T-cell (primary cell): ENCODE measurements at regions not wholly inside any gene's neighbourhood (a gene's known extent, or its start where the extent isn't known, plus 50 kb on each side); places are given as distances from the start of the nearest gene placed in this dataset.

Experiments
- ATAC-seq, 4 experiments: fragments of 200-7000 bp in 3 of 4; fragments of 150-1000 bp in 1 of 4; cut with Tn5 transposase; replicated peaks in 1 of 4; 1 replicate in 3 of 4; 2 replicates in 1 of 4; pipeline ENCODE4 v1.10.0; 2021; ENCODE audit warnings: moderate library complexity in 3 of 4, mild to moderate bottlenecking in 2 of 4, moderate number of reproducible peaks in 1 of 4
- CTCF ChIA-PET, 2 donors: fragments of 300-600 bp; sonication (Branson Sonifier 250); formaldehyde crosslinking; loops; one replicate each; lab custom pipeline; 2022; ENCODE audit warnings: antibody characterized with exemption in 2 of 2; lab: Charles Lee
- POLR2A ChIA-PET, 2 donors: fragments of 300-600 bp; sonication (Branson Sonifier 250); formaldehyde crosslinking; loops; one replicate each; lab custom pipeline; 2022; ENCODE audit warnings: antibody characterized with exemption in 2 of 2; lab: Charles Lee
- DNase-seq, 35 experiments: peaks; one replicate each; pipeline versions ENCODE4 v3.0.0 to v3.0.0-alpha.2; 2013 to 2023
- H3K27ac ChIP-seq: one replicate; pipeline ENCODE4 v1.5.1; 2013; ENCODE audit warnings: low read length
- H3K27me3 ChIP-seq, 2 experiments: replicated peaks in 1 of 2; 1 replicate in 1 of 2; 2 replicates in 1 of 2; pipeline versions ENCODE4 v1.6.1 to v1.7.0; 2013; ENCODE audit warnings: low read length in 1 of 2, mixed read lengths in 1 of 2; ENCODE audit not compliant: control insufficient read depth in 2 of 2, insufficient read depth in 2 of 2; ENCODE audit errors: extremely low read depth in 1 of 2
- H3K36me3 ChIP-seq, 2 donors: 1 replicate in 1 of 2; 2 replicates in 1 of 2; pipeline versions ENCODE4 v1.6.1 to v1.7.0; 2013; ENCODE audit warnings: low read length in 1 of 2; ENCODE audit not compliant: control insufficient read depth in 2 of 2, insufficient read depth in 1 of 2; ENCODE audit errors: extremely low read depth in 1 of 2
- H3K4me1 ChIP-seq, 2 experiments: 1 replicate in 1 of 2; 2 replicates in 1 of 2; pipeline versions ENCODE4 v1.6.1 to v1.7.0; 2013; ENCODE audit warnings: low read length in 2 of 2, mixed read lengths in 1 of 2; ENCODE audit not compliant: insufficient read depth in 2 of 2, control insufficient read depth in 1 of 2; ENCODE audit errors: extremely low read depth in 1 of 2
- H3K4me3 ChIP-seq, 2 donors: 1 replicate in 1 of 2; 2 replicates in 1 of 2; pipeline versions ENCODE4 v1.5.1 to v1.7.0; 2013; ENCODE audit warnings: mild to moderate bottlenecking in 2 of 2, low read length in 1 of 2, moderate library complexity in 1 of 2; ENCODE audit not compliant: control insufficient read depth in 1 of 2; ENCODE audit errors: extremely low read depth in 1 of 2
- H3K9me3 ChIP-seq: 2 replicates; pipeline ENCODE4 v1.7.0; 2013
- H3K27ac Mint-ChIP-seq, 2 donors: one replicate each; pipeline ENCODE4 v1.8.0; 2020 to 2021; ENCODE audit warnings: mild to moderate bottlenecking in 2 of 2, mixed read lengths in 2 of 2
- H3K27me3 Mint-ChIP-seq, 2 donors: one replicate each; pipeline ENCODE4 v1.8.0; 2021 to 2022; ENCODE audit warnings: mixed read lengths in 2 of 2
- H3K36me3 Mint-ChIP-seq: one replicate; pipeline ENCODE4 v1.8.0; 2021; ENCODE audit warnings: mixed read lengths
- H3K4me1 Mint-ChIP-seq, 3 donors: one replicate each; pipeline ENCODE4 v1.8.0; 2020 to 2022; ENCODE audit warnings: mixed read lengths in 3 of 3, mild to moderate bottlenecking in 1 of 3
- H3K4me3 Mint-ChIP-seq, 3 donors: one replicate each; pipeline ENCODE4 v1.8.0; 2020 to 2022; ENCODE audit warnings: mild to moderate bottlenecking in 3 of 3, mixed read lengths in 3 of 3, moderate library complexity in 3 of 3
- H3K9me3 Mint-ChIP-seq, 3 donors: one replicate each; pipeline ENCODE4 v1.8.0; 2020 to 2022; ENCODE audit warnings: mixed read lengths in 3 of 3
- WGBS: methylation state at CpG from one replicate; pipeline ENCODE4 v1.1.5; 2013; ENCODE audit warnings: missing lambda C conversion rate; ENCODE audit not compliant: insufficient coverage; 5-methylcytosine and 5-hydroxymethylcytosine counted together

- ChIA-PET POLR2A (no interaction called here), CTCF (interaction anchor here in 1 of 2 donors (0.6 kb wide), 1 partner anchor 613 kb away, joined by 4 read pairs; no protein-coding TSS in a partner anchor)
- no CpG with 5 or more reads among the region's 3 CpGs for WGBS
- no peak for ATAC-seq
- no peaks in the 10 kb centered on the region for H3K4me1 ChIP-seq
- no peak overlapping the region for H3K4me3 ChIP-seq
- no peaks in the 10 kb centered on the region for H3K27me3 ChIP-seq
- no peak overlapping the region for H3K27ac ChIP-seq
- H3K27ac Mint-ChIP-seq: no peak overlapping the region
- peaks cover 2% of the 10 kb centered on the region for H3K9me3 ChIP-seq
- no peaks in the 10 kb centered on the region for H3K36me3 Mint-ChIP-seq
- no peak overlapping the region for H3K4me3 Mint-ChIP-seq
- H3K4me1 Mint-ChIP-seq: no peaks in the 10 kb centered on the region
- no peaks in the 10 kb centered on the region for H3K27me3 Mint-ChIP-seq
- H3K36me3 ChIP-seq: no peaks in the 10 kb centered on the region
- DNase-seq: no peak
- peaks cover 12 to 32% (median 22%) of the 10 kb centered on the region in 3 donors for H3K9me3 Mint-ChIP-seq
These were observed 86.0 kb downstream of the DTWD1 start for GRCh38 chr15:49706805-49707204.

GRCh38 chr15:49707598-49707997, 86.8 kb downstream of the DTWD1 start:
- H3K27me3 Mint-ChIP-seq: no peaks in the 10 kb centered on the region
- H3K9me3 ChIP-seq: peaks cover 2% of the 10 kb centered on the region
- H3K27ac Mint-ChIP-seq: no peak overlapping the region
- no CpG with 5 or more reads among the region's 1 CpG for WGBS
- H3K4me3 Mint-ChIP-seq: no peak overlapping the region
- H3K4me3 ChIP-seq: no peak overlapping the region
- no peaks in the 10 kb centered on the region for H3K4me1 ChIP-seq
- peaks cover 12 to 32% (median 22%) of the 10 kb centered on the region in 3 donors for H3K9me3 Mint-ChIP-seq
- H3K27me3 ChIP-seq: no peaks in the 10 kb centered on the region
- POLR2A ChIA-PET: no interaction called here
- H3K36me3 ChIP-seq: no peaks in the 10 kb centered on the region
- DNase-seq (no peak), ATAC-seq (no peak)
- no peaks in the 10 kb centered on the region for H3K4me1 Mint-ChIP-seq
- H3K27ac ChIP-seq: no peak overlapping the region
- CTCF ChIA-PET: interaction anchor here in 1 of 2 donors (0.6 kb wide), 1 partner anchor 614 kb away, joined by 4 read pairs; no protein-coding TSS in a partner anchor
- no peaks in the 10 kb centered on the region for H3K36me3 Mint-ChIP-seq

DNA sequence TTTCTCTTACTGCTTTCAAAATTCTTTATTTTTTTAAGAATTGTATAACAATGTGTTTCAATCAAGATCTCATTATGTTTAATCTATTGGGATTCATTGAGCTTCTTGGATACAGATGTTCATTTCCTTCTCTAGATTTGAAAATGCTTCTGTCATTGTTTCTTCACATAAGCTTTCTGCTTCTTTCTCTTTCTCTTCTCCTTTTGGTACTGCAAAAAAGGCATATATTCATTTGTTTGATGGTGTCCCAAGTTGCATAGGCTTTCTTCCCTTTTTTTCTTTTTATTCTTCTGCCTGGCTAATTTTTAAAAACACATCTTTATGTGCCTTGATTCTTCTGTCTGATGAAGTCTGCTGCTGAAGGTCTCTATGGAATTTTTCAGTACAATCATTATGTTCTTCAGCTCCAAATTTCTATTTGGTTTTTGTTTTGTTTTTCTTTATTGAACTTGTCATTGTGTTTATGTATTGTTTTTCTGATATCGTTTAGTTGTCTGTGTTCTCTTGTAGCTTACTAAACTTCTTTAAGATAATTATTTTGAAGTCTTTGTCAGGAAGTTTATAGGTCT, 88.9 kb downstream of the DTWD1 start:
- H3K4me1 ChIP-seq: no peaks in the 10 kb centered on the region
- H3K36me3 ChIP-seq: no peaks in the 10 kb centered on the region
- H3K9me3 Mint-ChIP-seq: peaks cover 12 to 32% (median 22%) of the 10 kb centered on the region in 3 donors
- H3K27me3 ChIP-seq: no peaks in the 10 kb centered on the region
- no peaks in the 10 kb centered on the region for H3K36me3 Mint-ChIP-seq
- H3K27ac Mint-ChIP-seq: no peak overlapping the region
- H3K27me3 Mint-ChIP-seq: peaks cover 0 to 3% of the 10 kb centered on the region in 2 donors
- no peak overlapping the region for H3K4me3 Mint-ChIP-seq
- no peak for ATAC-seq
- ChIA-PET CTCF (no interaction called here), POLR2A (interaction anchor here in 1 of 2 donors (0.6 kb wide), 1 partner anchor 881 kb away, joined by 3 read pairs; no protein-coding TSS in a partner anchor)
- H3K4me3 ChIP-seq: no peak overlapping the region
- H3K27ac ChIP-seq: no peak overlapping the region
- H3K9me3 ChIP-seq: peaks cover 2% of the 10 kb centered on the region
- DNase-seq: no peak
- no CpG with 5 or more reads among the region's 1 CpG for WGBS
- no peaks in the 10 kb centered on the region for H3K4me1 Mint-ChIP-seq

GRCh38 chr15:49712162-49712561, 91.3 kb downstream of the DTWD1 start:
- POLR2A ChIA-PET: no interaction called here

GRCh38 chr15:49712846-49713450, 92.1 kb downstream of the DTWD1 start:
- Histone ChIP-seq H3K4me3 (no peak overlapping the region), H3K4me1 (no peaks in the 10 kb centered on the region), H3K9me3 (peaks cover 2% of the 10 kb centered on the region), H3K36me3 (no peaks in the 10 kb centered on the region), H3K27me3 (no peaks in the 10 kb centered on the region), H3K27ac (no peak overlapping the region)
- Mint-ChIP-seq H3K36me3 (no peaks in the 10 kb centered on the region), H3K4me1 (no peaks in the 10 kb centered on the region), H3K27me3 (peaks cover 0 to 3% of the 10 kb centered on the region in 2 donors), H3K4me3 (no peak overlapping the region), H3K27ac (no peak overlapping the region), H3K9me3 (peaks cover 12 to 27% (median 17%) of the 10 kb centered on the region in 3 donors)
- ChIA-PET POLR2A (no interaction called here), CTCF (no interaction called here)
- WGBS: no CpG with 5 or more reads among the region's 2 CpGs
- DNase-seq (no peak), ATAC-seq (no peak)

More at GRCh38 chr15:49712162-49712561, 91.3 kb downstream of the DTWD1 start:
- no CpG with 5 or more reads among the region's 3 CpGs for WGBS
- CTCF ChIA-PET: no interaction called here
- Histone ChIP-seq H3K27ac (no peak overlapping the region), H3K4me3 (no peak overlapping the region), H3K27me3 (no peaks in the 10 kb centered on the region), H3K36me3 (no peaks in the 10 kb centered on the region), H3K9me3 (peaks cover 2% of the 10 kb centered on the region), H3K4me1 (no peaks in the 10 kb centered on the region)
- Mint-ChIP-seq H3K4me1 (no peaks in the 10 kb centered on the region), H3K9me3 (peaks cover 12 to 32% (median 22%) of the 10 kb centered on the region in 3 donors), H3K27ac (no peak overlapping the region), H3K27me3 (peaks cover 0 to 3% of the 10 kb centered on the region in 2 donors), H3K4me3 (no peak overlapping the region), H3K36me3 (no peaks in the 10 kb centered on the region)
- ATAC-seq (no peak), DNase-seq (no peak)

DNA sequence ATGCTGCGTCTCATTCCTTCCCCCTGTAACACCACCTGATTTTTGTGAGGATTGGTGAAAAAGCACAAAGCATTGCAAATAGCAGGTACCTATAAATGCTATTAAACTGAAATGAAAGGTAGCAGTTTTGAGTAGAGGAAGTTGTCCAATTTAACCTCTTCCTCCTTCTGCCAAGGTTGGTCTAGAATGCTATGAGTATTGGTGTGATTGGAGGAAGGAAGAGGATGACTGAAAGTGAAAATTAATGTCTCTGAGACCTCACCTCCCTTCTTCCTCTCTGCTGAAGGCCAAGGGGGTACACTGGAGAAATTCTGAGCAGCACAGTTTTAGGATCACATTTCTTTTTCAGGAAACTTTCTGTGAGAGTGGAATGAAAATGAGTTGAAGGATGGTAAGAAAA, 94.4 kb downstream of the DTWD1 start:
- Mint-ChIP-seq H3K27me3 (peaks cover 0 to 3% of the 10 kb centered on the region in 2 donors), H3K36me3 (no peaks in the 10 kb centered on the region), H3K27ac (no peak overlapping the region), H3K9me3 (peaks cover 6 to 8% (median 6%) of the 10 kb centered on the region in 3 donors), H3K4me1 (no peaks in the 10 kb centered on the region), H3K4me3 (no peak overlapping the region)
- Histone ChIP-seq H3K27ac (no peak overlapping the region), H3K9me3 (no peaks in the 10 kb centered on the region), H3K36me3 (no peaks in the 10 kb centered on the region), H3K4me1 (no peaks in the 10 kb centered on the region), H3K4me3 (no peak overlapping the region), H3K27me3 (no peaks in the 10 kb centered on the region)
- ATAC-seq: no peak
- ChIA-PET CTCF (no interaction called here), POLR2A (no interaction called here)
- no CpG with 5 or more reads among the region's 1 CpG for whole genome bisulfite sequencing
- DNase-seq: no peak
